ENCODE measurements at regions not wholly inside any gene's neighbourhood (a gene's known extent, or its start where the extent isn't known, plus 50 kb on each side); places are given as distances from the start of the nearest gene placed in this dataset.

- TF ChIP-seq, protein P1, sequence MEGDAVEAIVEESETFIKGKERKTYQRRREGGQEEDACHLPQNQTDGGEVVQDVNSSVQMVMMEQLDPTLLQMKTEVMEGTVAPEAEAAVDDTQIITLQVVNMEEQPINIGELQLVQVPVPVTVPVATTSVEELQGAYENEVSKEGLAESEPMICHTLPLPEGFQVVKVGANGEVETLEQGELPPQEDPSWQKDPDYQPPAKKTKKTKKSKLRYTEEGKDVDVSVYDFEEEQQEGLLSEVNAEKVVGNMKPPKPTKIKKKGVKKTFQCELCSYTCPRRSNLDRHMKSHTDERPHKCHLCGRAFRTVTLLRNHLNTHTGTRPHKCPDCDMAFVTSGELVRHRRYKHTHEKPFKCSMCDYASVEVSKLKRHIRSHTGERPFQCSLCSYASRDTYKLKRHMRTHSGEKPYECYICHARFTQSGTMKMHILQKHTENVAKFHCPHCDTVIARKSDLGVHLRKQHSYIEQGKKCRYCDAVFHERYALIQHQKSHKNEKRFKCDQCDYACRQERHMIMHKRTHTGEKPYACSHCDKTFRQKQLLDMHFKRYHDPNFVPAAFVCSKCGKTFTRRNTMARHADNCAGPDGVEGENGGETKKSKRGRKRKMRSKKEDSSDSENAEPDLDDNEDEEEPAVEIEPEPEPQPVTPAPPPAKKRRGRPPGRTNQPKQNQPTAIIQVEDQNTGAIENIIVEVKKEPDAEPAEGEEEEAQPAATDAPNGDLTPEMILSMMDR (IDR thresholded peaks at IDR 0.05; ENCODE audit: insufficient read depth, low read length, severe bottlenecking) = no peak
- DNase-seq (ENCODE audit: low read depth) (no peak), FAIRE-seq (no peak)
- Histone ChIP-seq H3K27me3 (ENCODE audit: control insufficient read depth, insufficient read depth, low read length) (no peaks in the 10 kb centered on the region), H3K36me3 (ENCODE audit: control insufficient read depth, insufficient read depth, low read length) (no peaks in the 10 kb centered on the region), H3K4me3 (ENCODE audit: low read depth, low read length) (no peak overlapping the region)
These were observed 69.1 kb upstream of the WNT11 start for GRCh38 chr11:76275446-76275845.

DNA sequence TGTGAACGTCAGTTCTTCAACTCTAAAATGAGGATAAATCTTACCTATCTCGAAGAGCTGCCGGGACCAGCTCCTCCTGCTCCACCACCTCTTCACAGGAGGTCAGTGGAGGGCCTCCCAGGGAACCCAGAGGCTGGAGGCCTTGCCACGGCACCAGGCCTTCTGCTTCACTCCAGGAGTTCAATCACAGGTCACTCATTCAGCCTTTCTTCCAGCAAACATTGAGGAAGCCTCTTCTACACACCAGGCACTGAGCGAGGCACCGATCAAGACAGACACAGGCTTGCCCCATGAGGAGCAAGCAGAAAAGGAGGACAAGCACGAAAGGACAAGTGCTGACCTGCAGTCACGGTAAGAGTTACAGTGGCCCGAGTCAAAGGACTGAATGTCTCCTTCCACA lies 64.8 kb upstream of the WNT11 start:
- H3K27me3 ChIP-seq (ENCODE audit: control insufficient read depth, insufficient read depth, low read length) = no peaks in the 10 kb centered on the region
- TF ChIP-seq, protein P1 (IDR thresholded peaks at IDR 0.05; ENCODE audit: insufficient read depth, low read length, severe bottlenecking) = no peak
- H3K36me3 ChIP-seq (ENCODE audit: control insufficient read depth, insufficient read depth, low read length) = no peaks in the 10 kb centered on the region
- FAIRE-seq (no peak), DNase-seq (ENCODE audit: low read depth) (no peak)
- no peak overlapping the region for H3K4me3 ChIP-seq (ENCODE audit: low read depth, low read length)

GRCh38 chr11:76270389-76270788 lies 64.1 kb upstream of the WNT11 start:
- FAIRE-seq = no peak
- TF ChIP-seq, protein P1 (IDR thresholded peaks at IDR 0.05; ENCODE audit: insufficient read depth, low read length, severe bottlenecking) = no peak
- DNase-seq (ENCODE audit: low read depth) = peak; percentile 35
- Histone ChIP-seq H3K27me3 (ENCODE audit: control insufficient read depth, insufficient read depth, low read length) (no peaks in the 10 kb centered on the region), H3K4me3 (ENCODE audit: low read depth, low read length) (no peak overlapping the region), H3K36me3 (ENCODE audit: control insufficient read depth, insufficient read depth, low read length) (no peaks in the 10 kb centered on the region)

- TF ChIP-seq, protein P1 (IDR thresholded peaks at IDR 0.05; ENCODE audit: insufficient read depth, low read length, severe bottlenecking) = no peak
- no peak for FAIRE-seq
- Histone ChIP-seq H3K4me3 (ENCODE audit: low read depth, low read length) (no peak overlapping the region), H3K27me3 (ENCODE audit: control insufficient read depth, insufficient read depth, low read length) (peaks cover 2% of the 10 kb centered on the region), H3K36me3 (ENCODE audit: control insufficient read depth, insufficient read depth, low read length) (no peaks in the 10 kb centered on the region)
- DNase-seq (ENCODE audit: low read depth) = no peak
These were observed 63.5 kb upstream of the WNT11 start for GRCh38 chr11:76269661-76270261.

GRCh38 chr11:76269247-76269646 lies 62.9 kb upstream of the WNT11 start:
- no peaks in the 10 kb centered on the region for H3K36me3 ChIP-seq (ENCODE audit: control insufficient read depth, insufficient read depth, low read length)
- H3K27me3 ChIP-seq (ENCODE audit: control insufficient read depth, insufficient read depth, low read length) = peaks cover 2% of the 10 kb centered on the region
- TF ChIP-seq, protein P1 (IDR thresholded peaks at IDR 0.05; ENCODE audit: insufficient read depth, low read length, severe bottlenecking) = no peak
- DNase-seq (ENCODE audit: low read depth) = no peak
- H3K4me3 ChIP-seq (ENCODE audit: low read depth, low read length) = no peak overlapping the region
- no peak for FAIRE-seq

- TF ChIP-seq, protein P1 (IDR thresholded peaks at IDR 0.05; ENCODE audit: insufficient read depth, low read length, severe bottlenecking) = no peak
- no peak for DNase-seq (ENCODE audit: low read depth)
- no peak overlapping the region for H3K4me3 ChIP-seq (ENCODE audit: low read depth, low read length)
- FAIRE-seq = peak; percentile 97
- peaks cover 2% of the 10 kb centered on the region for H3K27me3 ChIP-seq (ENCODE audit: control insufficient read depth, insufficient read depth, low read length)
- no peaks in the 10 kb centered on the region for H3K36me3 ChIP-seq (ENCODE audit: control insufficient read depth, insufficient read depth, low read length)
These were observed 62.2 kb upstream of the WNT11 start for GRCh38 chr11:76268498-76268897.

Measured in bronchial epithelial cell (primary cell).